Nucleus accumbens (tissue), 56 donors: ENCODE measurements at regions not wholly inside any gene's neighbourhood (a gene's known extent, or its start where the extent isn't known, plus 50 kb on each side); places are given as distances from the start of the nearest gene placed in this dataset.
"Not testable (repeated sequence)": the region's sequence is repeated elsewhere in the genome, so short reads cannot be mapped to it uniquely, and the experiment has no call there.

ENCODE experiments used
- DNase-seq, 56 donors: peaks; one replicate each; lab custom pipeline; 2025; lab: John Stamatoyannopoulos, UW

DNA sequence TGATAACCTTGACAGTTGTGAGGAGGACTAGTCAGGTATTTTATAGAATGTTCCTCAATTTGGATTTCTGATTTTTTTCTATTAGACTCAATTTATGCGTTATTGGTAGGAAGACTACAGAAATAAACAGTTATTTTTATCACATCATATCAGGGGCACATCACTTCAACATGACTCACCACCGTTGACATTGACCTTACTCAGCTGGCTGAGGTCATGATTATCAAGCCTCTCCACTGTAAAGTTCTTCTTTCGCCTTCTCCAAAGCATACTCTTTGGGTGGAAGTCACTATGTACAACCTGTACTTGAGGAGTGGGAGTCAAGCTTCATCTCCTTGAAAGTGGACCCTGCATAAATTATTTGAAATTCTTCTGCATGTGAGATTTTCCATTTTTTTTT is 194.3 kb upstream of the IGFBP3 start:
- no peak for DNase-seq

DNA sequence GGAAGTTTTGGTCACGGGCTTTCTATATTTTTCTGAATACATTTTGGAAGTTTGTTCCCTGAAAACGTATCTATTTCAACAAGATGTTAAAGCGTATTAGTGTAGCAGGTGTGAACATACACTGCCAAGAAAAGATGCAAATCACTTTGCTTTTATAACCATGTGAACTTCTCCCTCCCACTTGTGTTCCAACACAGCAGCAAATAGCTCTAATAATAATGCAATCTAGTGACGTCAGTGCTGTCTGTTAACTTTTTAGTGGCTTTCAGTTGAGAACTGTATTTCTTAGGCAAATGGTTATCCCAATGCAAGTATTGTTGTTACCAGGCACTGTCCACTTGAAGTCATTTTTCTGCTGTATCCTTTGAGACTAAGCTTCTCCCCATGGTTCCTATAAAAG is 188.4 kb upstream of the IGFBP3 start:
- no peak for DNase-seq

DNA sequence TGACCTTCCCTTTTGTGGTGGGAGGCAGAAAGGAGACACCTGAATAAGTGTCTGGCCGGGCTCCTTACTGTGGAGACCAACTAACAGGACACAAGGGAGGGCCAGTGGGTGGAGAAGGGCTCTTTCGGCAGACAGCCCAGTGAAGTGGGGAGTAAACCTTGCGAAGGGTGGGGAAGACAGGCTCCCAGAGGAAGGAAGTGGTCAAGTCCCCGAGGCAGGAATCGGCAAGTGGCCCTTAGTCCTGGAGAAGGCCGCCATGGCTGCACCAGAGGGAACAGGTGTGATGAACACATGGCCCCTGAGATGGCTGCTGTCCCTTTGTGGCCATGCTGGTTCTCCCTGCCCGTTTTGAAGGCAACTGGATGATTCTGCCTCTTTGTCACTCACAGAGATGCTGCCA is 187.2 kb upstream of the IGFBP3 start:
- no peak for DNase-seq

DNA sequence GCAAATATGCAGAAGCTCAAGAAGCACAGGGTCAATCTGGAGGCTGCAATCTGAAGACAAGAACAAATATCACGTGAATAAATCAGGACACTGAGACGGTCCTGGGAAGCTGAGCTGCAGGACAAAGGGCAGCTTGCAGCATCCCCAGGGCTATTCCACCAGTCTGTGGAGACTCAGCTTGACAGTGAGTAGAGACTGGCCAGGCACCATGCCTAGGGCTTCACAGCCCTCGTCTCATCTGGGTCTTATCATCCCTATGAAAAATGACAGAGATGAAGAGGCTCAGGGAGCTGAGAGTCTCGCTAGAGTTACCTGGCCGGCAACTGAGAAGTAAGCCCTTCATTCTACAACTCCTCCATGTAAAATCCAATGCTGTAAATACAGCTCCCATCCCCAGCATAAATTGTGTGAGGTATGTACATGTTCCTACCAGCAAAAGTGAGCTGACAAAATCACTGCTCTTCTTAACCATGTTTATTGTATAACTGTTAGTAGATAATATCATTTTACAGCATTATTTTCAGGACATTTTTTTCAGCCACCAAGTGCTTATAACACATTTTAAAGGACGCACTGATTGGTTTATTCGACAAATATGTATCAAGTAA is 186.6 kb upstream of the IGFBP3 start:
- DNase-seq, result no peak

DNA sequence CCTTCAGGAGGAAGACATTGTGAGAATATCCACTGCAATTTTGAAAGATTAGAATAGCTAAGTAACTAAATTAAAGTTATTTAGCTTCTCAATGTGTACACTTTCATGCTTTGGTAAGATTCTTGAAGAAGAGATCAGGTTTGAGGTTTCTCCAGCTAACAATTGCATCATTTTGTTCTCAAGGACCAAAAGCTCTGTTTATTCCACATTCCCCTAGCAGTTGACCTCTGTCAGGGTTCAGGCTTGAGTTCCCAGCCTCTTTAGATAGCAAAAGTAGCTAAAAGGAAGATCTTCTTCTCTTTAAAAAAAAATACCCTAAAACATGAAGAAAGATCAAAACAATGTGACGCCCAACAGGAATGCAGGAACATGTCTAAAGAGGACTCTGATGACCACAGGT is 179.4 kb upstream of the IGFBP3 start:
- DNase-seq, result no peak

DNA sequence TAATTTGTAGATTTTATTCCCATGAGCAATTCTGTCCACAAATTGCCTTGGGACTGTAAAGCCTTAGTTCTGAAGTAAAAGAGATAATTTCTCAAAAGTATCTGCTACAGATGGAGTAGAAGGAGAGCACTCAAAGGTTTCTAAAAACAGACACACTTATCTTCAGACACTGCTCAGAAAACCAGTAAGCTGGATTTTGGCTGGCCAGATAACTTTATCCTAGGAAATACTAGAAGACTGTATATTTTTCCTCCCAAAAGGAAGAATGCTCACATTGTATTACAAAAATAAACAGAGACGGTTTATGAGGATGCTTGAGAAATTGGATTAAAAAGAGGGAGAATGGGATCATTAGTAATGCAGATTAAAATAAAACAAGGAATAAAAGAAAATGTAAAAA is 178.0 kb upstream of the IGFBP3 start:
- DNase-seq, result no peak

DNA sequence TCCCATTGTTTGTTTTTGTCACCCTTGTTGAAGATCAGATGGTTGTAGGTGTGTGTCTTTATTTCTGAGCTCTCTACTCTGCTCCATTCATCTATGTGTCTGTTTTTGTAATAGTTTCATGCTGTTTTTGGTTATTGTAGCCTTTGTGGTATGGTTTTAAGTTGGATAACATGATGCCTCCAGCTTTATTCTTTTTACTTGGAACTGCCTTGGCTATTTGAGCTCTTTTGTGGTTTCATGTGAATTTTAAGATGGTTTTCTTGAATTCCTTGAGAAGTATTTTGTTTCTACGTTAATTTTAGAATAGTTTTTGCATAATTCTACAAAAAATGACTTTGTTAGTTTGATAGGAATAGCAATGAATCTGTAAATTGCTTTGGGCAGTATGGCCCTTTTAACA is 170.0 kb upstream of the IGFBP3 start:
- DNase-seq, result no peak

DNA sequence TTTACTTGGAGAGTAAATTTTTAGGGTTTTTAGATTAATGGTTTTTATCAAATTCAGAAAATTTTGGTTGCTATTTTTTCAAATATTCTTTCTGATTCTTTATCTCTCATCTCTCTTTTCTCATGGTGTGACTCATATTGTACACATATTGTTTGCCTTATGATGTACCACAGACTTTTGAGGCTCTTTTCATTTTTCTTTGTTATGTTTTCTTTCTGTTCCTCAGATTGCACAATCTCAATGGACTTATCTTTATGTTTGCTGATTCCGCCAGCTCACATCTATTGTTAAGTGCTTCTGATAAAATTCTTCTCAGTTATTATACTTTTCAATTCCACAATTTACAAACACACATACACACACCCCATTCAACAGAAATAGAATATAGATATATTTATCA is 168.2 kb upstream of the IGFBP3 start:
- no peak for DNase-seq

DNA sequence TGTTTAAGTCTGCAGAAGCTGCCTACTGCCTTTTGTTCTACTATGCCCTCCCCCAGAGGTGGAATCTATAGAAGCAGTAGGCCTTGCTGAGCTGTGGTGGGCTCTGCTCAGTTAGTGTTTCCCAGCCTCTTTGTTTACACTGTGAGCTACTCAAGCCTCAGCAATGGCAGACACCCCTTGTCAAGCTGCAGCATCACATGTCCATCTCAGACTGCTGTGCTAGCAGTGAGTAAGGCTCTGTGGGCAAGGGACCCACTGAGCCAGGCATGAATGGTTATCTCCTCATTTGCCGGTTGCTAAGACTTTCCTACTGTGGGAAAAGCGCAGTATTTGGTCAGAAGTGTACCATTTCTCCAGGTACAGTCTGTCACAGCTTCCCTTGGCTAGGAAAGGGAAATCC is 167.4 kb upstream of the IGFBP3 start:
- not testable (repeated sequence) for DNase-seq

DNA sequence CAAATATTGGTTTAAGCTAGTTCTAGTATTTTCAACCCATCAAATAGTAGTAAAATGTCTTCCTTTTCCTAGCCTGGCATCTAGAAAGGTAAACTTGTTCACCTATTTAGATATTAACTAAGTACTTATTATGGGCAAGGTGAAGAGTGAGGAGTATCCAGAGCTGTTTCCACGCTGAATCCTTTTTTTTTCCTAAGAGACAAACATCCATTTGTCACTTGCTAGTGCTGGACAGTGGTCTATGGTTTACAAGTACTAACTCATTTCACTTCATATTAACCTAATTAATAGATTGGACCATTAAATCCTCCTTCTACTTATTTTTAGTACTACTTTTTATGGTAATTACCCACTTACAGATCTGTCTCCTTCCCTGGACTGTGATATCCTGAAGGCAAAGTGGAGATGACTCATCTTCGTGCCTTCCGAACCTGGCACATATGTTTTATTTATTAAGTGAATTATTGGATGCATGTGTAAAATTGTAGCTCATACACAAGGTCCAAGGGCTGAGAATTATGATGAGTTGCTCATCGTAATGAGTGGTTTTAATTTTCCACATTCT is 159.6 kb upstream of the IGFBP3 start:
- no peak for DNase-seq

DNA sequence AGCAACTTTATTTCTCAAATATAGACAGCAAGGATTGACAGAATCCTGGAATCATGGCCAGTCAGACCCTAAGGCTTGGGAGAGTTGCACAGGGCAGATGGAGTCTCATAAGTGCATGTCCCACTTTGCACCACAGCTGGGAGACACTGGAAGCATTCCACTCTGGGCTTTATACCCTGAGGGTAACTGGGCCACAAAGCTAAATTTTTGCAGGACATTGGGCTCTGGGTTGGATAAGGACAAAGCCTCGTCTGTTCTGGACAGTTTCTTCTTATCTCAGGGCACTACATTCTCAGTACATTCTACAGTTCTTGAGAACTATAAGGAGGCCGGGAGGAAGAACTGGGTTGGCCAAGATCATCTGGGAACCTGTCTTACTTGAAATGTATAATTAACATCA is 158.3 kb upstream of the IGFBP3 start:
- DNase-seq, result no peak

DNA sequence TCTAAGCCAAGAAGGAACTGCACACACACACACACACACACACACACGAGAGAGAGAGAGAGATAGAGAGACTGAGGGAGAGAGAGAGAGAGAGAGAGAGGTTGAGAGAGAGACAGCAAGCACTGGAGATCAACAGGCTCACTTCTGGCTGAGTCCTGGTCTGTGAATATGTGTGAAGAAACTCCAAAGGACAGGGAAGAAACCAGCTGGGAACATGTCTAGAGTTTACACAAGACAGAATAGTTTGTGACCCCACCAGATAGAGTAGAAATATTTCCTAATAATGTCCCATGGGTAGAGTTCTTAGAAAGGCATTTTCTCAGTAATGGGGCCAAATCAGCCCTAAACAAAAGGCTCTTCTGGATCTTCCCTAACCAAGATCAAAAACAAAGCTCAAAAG is 155.5 kb upstream of the IGFBP3 start:
- DNase-seq, result no peak

DNA sequence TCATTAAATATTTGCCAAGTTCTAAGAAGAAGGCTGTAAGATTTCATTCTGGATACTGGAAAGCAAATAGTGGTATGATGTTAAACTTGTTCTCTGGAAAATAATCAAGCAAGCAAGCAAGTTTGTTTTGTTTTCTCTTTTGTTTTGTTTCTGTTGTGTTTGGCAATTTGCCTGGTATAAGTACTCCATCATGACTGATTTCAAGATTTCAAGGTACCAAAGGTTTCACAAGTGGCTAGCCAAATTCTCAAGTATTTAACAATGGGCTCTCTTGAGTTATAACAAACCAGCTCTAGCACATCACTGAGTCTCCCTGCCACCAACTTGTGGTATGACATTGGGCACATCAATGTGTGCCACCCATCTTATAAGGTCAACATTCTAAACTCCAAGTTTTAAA is 151.7 kb upstream of the IGFBP3 start:
- no peak for DNase-seq

DNA sequence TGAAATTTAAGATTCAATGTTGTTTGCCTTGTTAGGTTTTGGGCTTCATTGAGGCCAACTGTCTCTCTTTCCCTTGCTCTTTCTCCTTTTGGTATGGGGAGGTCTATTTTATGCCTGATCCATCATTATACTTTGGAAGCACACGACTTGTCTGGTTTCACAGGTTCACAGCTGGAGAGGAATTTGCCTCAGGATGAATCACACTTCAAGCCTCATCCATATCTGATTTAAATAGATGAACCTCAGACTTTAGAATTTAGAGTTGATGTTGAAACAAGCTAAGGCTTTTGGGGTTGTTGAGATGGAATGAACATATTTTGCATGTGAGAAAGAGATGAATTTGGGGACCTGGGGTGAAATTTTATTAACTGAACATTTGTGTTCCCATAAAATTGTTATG is 150.5 kb upstream of the IGFBP3 start:
- no peak for DNase-seq

DNA sequence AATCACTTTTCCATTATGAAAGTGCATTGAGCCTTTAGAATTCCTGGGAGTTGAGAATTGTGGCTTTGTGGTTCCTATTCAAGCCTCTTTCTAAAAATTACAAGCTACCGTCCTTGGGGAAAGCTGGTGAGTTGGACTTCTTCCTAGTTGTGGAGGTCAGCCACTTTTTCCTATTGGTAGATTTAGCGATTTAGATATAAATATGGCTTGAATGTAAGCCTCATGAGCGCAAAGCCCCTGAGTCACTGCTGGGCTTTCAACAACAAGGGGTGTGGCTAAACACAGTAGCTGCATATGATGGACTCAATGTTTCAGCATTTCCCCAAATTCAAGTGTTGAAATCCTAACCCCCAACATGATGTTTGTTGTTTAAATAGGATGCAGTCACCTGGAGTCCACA is 150.0 kb upstream of the IGFBP3 start:
- DNase-seq, result no peak

DNA sequence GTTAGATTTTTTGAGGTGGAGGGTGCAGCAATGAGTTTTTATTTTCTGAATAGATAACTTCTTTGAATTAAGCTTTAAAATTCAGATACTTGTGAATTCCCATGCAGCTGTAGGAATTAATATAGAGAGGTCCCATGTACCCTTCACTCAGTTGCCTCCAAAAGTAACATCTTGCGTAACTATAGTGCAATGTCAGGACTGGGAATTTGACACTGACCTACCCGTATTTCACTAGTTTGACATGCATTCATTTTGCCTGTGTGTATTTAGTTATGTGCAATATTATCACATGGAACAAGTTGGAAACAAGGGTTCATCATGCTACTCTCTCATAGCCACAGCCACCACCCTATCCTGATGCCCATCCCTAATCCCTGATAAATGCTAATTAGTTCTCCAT is 147.1 kb upstream of the IGFBP3 start:
- no peak for DNase-seq

DNA sequence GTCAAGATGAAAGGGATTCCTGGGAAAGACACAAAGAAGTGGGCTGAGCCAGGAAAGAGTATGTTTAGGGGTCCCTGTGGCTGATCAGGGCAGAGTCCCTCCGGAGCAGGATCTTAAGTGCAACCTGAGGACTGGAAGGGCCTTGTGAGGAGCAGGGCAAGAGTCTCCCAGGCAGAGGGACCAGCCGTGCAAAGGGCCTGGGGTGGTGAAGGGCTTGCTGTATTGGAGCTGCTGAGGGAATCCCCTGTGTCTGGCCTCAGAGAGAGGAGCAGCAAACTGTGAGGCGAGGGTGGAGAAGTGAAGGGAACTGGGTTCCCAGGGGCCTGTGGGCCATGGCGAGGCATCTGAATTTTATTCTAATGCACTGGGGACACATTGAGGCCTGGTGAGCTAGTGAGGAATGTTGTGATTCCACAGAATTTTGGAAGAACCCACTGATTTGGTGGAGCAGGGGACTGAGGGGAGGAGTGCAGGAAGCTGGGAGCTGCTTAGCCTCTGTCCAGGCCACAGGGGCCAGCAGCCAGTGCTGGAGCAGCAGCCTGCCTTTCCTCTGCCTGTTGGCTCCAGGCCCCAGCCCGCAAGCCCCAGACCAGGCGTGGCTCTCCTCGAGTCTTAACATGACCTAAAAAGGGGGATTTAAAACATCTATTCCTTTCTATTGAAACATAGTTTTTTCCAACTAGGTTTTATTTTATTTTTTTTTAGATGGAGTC is 138.4 kb upstream of the IGFBP3 start:
- no peak for DNase-seq

DNA sequence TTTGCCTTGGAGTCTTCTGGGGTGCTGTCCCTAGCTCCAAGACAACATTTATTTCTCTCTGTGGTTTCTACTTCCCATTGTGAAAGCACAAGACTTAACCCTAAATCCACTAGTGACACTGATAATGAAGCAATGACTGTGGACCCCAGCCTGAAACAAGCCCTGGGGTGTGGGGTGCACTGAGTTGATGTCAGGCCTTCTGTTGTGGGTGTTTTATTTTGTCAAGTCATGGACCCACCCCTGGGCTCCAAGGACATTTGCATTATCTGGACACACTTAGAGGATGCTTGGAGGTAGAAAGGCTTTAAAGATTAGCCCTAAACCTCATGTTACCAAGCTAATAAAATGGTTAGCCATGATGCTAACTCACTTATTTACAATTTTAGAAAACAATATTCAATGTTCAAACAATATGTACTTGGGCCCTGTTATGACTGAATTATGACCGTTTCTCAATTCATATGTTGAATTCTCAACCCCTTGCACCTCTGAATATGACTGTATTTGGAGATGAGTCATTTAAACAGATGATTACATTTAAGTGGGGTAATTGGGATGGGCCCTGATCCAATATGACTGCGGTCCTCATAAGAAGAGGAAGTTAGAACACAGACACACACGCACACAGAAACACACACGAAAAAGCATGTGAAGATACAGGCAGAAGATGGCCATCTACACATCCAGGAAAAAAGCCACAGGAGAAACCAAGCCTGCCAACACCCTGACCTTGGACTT is 137.2 kb upstream of the IGFBP3 start:
- no peak for DNase-seq

DNA sequence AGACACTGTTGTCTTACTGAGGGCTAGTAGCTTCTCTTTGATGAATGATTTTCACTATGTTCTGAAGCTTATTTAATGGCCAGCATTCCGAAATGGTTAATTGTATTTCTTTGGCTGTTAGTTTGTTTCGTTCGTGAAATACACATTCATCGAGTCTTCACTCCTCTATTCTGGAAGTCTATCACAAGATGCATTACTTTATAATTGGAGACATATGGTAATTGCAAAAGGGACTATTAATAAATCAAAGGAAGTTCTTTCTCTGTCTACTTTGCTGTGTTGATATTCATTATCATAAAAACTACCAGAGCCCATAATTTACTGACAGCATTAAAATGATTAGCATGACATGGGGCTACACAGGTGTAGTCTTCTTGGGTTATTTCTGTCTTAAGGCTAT is 133.8 kb upstream of the IGFBP3 start:
- no peak for DNase-seq

DNA sequence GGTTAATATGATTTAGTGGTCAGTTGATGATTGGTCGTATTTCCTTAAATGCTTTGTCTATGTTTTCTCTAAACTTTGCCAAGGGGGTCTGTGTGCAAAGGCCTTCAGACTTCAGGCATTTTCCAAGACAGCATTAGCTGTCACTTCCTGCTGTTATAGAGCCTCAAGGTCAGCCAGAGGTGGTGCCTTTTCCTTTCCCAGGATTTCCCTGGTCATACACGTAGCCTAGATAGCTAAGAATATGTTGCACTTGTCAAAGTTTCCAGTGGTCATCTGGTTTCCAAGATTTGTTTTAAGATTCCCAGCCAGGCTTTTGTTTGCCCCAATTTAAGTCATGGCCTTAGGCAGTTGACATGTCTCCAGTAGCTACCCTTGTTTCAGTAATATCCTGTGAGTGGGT is 133.2 kb upstream of the IGFBP3 start:
- no peak for DNase-seq

DNA sequence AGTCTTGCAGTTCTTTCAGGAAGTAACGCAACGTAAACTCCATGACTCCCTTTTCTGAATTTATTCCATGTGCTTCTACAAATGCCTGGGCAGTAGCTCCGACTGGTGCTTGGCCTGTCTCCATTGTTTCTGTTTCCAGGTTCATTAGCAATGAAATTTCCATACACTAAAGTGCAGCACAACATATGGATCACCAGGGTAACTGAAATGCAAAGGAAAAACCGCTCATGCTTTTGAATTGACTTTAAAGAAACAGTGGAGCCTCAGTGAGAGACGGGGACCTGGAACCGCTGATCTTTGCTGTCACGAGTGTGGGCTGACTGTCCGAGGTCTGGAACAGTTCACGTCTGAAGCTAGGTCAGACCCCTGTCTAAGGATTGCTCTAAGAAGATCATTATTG is 126.5 kb upstream of the IGFBP3 start:
- DNase-seq, result no peak

DNA sequence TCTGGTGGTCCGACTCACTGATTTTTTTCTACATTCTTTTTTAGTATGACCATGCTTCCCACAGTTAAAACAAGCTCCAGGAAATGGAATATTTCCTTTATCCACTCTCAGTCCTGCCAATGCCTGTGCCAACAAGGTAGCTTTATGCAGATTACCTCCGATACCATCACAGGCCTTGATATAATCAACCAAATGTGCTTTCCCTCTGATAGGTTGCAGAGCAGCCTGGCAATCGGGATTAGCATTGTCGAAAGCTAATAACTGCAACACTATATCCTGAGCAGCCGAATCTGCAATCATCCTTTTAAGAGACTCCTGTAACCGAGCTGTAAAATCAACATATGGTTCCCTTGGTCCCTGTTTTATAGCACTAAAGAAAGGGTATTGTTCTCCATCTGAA is 122.3 kb upstream of the IGFBP3 start:
- DNase-seq, result not testable (repeated sequence)
